ENCODE measurements at regions not wholly inside any gene's neighbourhood (a gene's known extent, or its start where the extent isn't known, plus 50 kb on each side); places are given as distances from the start of the nearest gene placed in this dataset.

DNA sequence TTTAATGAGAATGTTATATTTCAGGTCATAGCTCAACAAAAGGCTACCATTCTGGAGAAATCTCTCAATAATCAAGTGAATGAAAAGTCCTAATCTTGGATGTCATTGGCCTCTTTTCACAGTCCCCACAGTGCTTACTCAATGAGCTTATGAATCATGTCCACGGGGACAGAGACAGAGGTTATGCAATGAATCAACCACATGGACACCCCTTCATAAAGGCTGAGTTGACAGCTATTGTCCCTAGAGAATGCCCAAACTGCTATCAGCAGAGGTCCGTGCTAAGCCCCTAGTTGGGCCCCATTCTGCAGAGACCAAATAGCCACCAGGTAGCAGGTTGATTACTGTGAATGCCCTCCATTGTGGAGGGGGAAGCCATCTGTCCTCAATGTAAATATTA, 158.1 kb downstream of the LHFPL1 start:
- TF ChIP-seq CTCF (IDR thresholded peaks at IDR 0.05), result no peak
- H3K9me3 ChIP-seq, result no peaks in the 10 kb centered on the region
- no peak for DNase-seq
- no peak overlapping the region for H3K4me3 ChIP-seq
- H3K27ac ChIP-seq, result no peak overlapping the region
- no peaks in the 10 kb centered on the region for H3K4me1 ChIP-seq
- no peaks in the 10 kb centered on the region for H3K27me3 ChIP-seq (ENCODE audit: low read depth)
- no peak for ATAC-seq
- H3K36me3 ChIP-seq, result no peaks in the 10 kb centered on the region
- intact Hi-C loops (cut with DNase I), result no loop called here

DNA sequence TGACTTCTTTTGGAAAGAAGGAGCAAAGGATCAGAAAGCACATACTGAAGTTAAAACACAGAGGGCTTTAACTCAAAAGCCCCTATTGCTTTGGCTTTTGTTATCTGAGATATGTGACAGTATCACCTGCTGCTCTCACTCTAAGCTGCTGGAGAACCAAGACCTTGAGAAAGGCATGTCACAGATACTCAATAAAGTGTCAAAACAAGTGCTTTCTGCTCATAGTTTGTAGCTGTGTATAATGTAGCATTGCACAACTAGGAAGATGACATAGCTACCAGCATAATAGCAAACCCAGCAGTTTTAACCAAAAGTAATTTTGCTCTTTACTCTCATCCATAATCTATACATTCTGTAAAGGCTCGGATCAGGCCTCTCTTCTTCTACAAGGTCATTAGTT, 159.6 kb downstream of the LHFPL1 start:
- Histone ChIP-seq H3K27me3 (ENCODE audit: low read depth) (no peaks in the 10 kb centered on the region), H3K4me1 (no peaks in the 10 kb centered on the region), H3K36me3 (no peaks in the 10 kb centered on the region), H3K9me3 (no peaks in the 10 kb centered on the region), H3K27ac (no peak overlapping the region), H3K4me3 (no peak overlapping the region)
- ATAC-seq, result no peak
- intact Hi-C loops (cut with DNase I), result no loop called here
- DNase-seq, result no peak
- TF ChIP-seq CTCF (IDR thresholded peaks at IDR 0.05), result no peak

- DNase-seq (no peak), ATAC-seq (no peak)
- no peaks in the 10 kb centered on the region for H3K9me3 ChIP-seq
- no peak for TF ChIP-seq CTCF (IDR thresholded peaks at IDR 0.05)
- H3K4me1 ChIP-seq, result no peaks in the 10 kb centered on the region
- no peaks in the 10 kb centered on the region for H3K27me3 ChIP-seq (ENCODE audit: low read depth)
- no peaks in the 10 kb centered on the region for H3K36me3 ChIP-seq
- intact Hi-C loops (cut with DNase I), result no loop called here
- H3K4me3 ChIP-seq, result no peak overlapping the region
- H3K27ac ChIP-seq, result no peak overlapping the region
Measured at GRCh38 chrX:112513154-112513553, 166.6 kb downstream of the LHFPL1 start.

GRCh38 chrX:112512509-112512908, 167.2 kb downstream of the LHFPL1 start:
- H3K9me3 ChIP-seq, result no peaks in the 10 kb centered on the region
- intact Hi-C loops (cut with DNase I), result no loop called here

DNA sequence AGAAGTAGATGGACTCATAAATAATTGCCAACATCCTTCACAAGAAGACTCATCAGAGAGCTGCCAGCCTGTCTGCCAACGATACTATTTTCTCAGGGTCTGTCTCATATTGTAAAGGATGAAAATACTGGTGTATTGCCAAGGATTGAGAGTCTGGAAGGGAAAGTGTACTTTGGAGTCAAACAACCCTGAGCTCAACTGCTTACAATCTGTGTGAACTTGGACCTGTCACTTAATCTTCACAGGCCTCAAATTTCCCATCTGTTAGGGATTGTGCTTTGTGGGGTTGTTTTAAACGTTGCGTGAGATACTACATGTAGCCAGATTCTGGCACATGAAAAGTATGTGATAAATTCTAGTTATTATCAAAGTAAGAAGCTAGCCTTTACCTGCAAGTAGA, 169.1 kb downstream of the LHFPL1 start:
- intact Hi-C loops (cut with DNase I), result no loop called here
- TF ChIP-seq CTCF (IDR thresholded peaks at IDR 0.05), result no peak
- Histone ChIP-seq H3K27me3 (ENCODE audit: low read depth) (no peaks in the 10 kb centered on the region), H3K9me3 (no peaks in the 10 kb centered on the region), H3K27ac (no peak overlapping the region), H3K36me3 (no peaks in the 10 kb centered on the region), H3K4me1 (no peaks in the 10 kb centered on the region), H3K4me3 (no peak overlapping the region)
- DNase-seq (no peak), ATAC-seq (no peak)

More at GRCh38 chrX:112512509-112512908, 167.2 kb downstream of the LHFPL1 start:
- Histone ChIP-seq H3K36me3 (no peaks in the 10 kb centered on the region), H3K4me3 (no peak overlapping the region), H3K27ac (no peak overlapping the region), H3K4me1 (no peaks in the 10 kb centered on the region), H3K27me3 (ENCODE audit: low read depth) (no peaks in the 10 kb centered on the region)
- no peak for ATAC-seq
- DNase-seq, result no peak
- no peak for TF ChIP-seq CTCF (IDR thresholded peaks at IDR 0.05)

DNA sequence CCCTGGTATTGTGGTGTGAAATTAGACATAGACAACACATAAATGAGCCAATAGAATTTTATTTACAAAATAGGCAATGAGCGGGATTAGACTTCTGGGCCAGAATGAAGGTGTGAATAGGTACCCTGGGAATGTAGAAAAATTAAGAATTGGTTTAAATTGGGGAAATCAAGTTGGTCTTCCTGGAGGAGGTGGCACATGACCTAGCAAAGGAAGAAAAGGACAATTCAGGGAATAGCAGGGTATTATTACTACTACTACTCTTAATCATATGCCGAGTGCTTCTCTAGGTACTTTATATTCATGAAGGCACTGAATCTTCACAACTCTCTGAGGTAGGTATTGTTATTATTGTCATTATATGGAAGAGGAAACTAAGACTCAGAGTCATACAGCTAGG, 202.1 kb downstream of the LHFPL1 start:
- H3K4me3 ChIP-seq, result no peak overlapping the region
- H3K9me3 ChIP-seq, result no peaks in the 10 kb centered on the region
- DNase-seq, result no peak
- no peaks in the 10 kb centered on the region for H3K27me3 ChIP-seq (ENCODE audit: low read depth)
- H3K4me1 ChIP-seq, result no peaks in the 10 kb centered on the region
- intact Hi-C loops (cut with DNase I), result no loop called here
- no peak for TF ChIP-seq CTCF (IDR thresholded peaks at IDR 0.05)
- H3K27ac ChIP-seq, result no peak overlapping the region
- H3K36me3 ChIP-seq, result no peaks in the 10 kb centered on the region
- ATAC-seq, result no peak

All from lower lobe of right lung (tissue), 2 donors.